CD4-positive, CD25-positive, alpha-beta regulatory T cell (primary cell): ENCODE measurements at regions not wholly inside any gene's neighbourhood (a gene's known extent, or its start where the extent isn't known, plus 50 kb on each side); places are given as distances from the start of the nearest gene placed in this dataset.

Experiments
- ATAC-seq, 2 donors: fragments of 150-1000 bp; cut with Tn5 transposase; one replicate each; pipeline ENCODE4 v1.10.0; 2021; ENCODE audit warnings: low read depth in 2 of 2, moderate number of reproducible peaks in 2 of 2, moderate library complexity in 1 of 2
- DNase-seq, 3 donors: peaks; one replicate each; pipeline versions ENCODE4 v3.0.0 to v3.0.0-alpha.2; 2012 to 2022; ENCODE audit warnings: mixed read lengths in 1 of 3
- H3K27ac ChIP-seq: one replicate; pipeline ENCODE4 v1.7.0; 2013; ENCODE audit warnings: mild to moderate bottlenecking, low read length; ENCODE audit not compliant: insufficient read depth, poor library complexity, severe bottlenecking
- H3K27me3 ChIP-seq: one replicate; pipeline ENCODE4 v1.7.0; 2013; ENCODE audit warnings: low read length; ENCODE audit not compliant: control insufficient read depth, insufficient read depth
- H3K36me3 ChIP-seq: one replicate; pipeline ENCODE4 v1.7.0; 2013; ENCODE audit warnings: mild to moderate bottlenecking, low read length, moderate library complexity; ENCODE audit not compliant: control insufficient read depth, insufficient read depth
- H3K4me1 ChIP-seq: 2 replicates; pipeline ENCODE4 v1.7.0; 2013; ENCODE audit warnings: mild to moderate bottlenecking, low read length; ENCODE audit not compliant: insufficient read depth, control insufficient read depth, poor library complexity, severe bottlenecking
- H3K4me3 ChIP-seq: one replicate; pipeline ENCODE4 v1.7.0; 2013; ENCODE audit warnings: low read depth, mild to moderate bottlenecking, low read length, moderate library complexity
- H3K9me3 ChIP-seq, 2 experiments: 1 replicate in 1 of 2; 2 replicates in 1 of 2; pipeline ENCODE4 v1.7.0; 2013; ENCODE audit warnings: low read length in 2 of 2, mild to moderate bottlenecking in 1 of 2, moderate library complexity in 1 of 2; ENCODE audit not compliant: control insufficient read depth in 2 of 2
- H3K27ac Mint-ChIP-seq, 3 donors: one replicate each; pipeline ENCODE4 v1.8.0; 2020 to 2022; ENCODE audit warnings: mild to moderate bottlenecking in 3 of 3, mixed read lengths in 3 of 3, moderate library complexity in 2 of 3
- H3K27me3 Mint-ChIP-seq: one replicate; pipeline ENCODE4 v1.8.0; 2022; ENCODE audit warnings: mild to moderate bottlenecking, mixed read lengths
- H3K36me3 Mint-ChIP-seq: one replicate; pipeline ENCODE4 v1.8.0; 2020; ENCODE audit warnings: mixed read lengths
- H3K4me1 Mint-ChIP-seq, 4 donors: one replicate each; pipeline ENCODE4 v1.8.0; 2020 to 2022; ENCODE audit warnings: mixed read lengths in 4 of 4, mild to moderate bottlenecking in 1 of 4
- H3K4me3 Mint-ChIP-seq, 4 donors: one replicate each; pipeline ENCODE4 v1.8.0; 2020 to 2022; ENCODE audit warnings: mild to moderate bottlenecking in 4 of 4, mixed read lengths in 4 of 4, moderate library complexity in 3 of 4
- H3K9me3 Mint-ChIP-seq, 7 donors: one replicate each; pipeline ENCODE4 v1.8.0; 2020 to 2022; ENCODE audit warnings: mixed read lengths in 7 of 7, mild to moderate bottlenecking in 3 of 7, moderate library complexity in 2 of 7

GRCh38 chr2:226641008-226641407 is 158.6 kb downstream of the IRS1 start:
- H3K4me3 Mint-ChIP-seq, result no peak overlapping the region
- no peak overlapping the region for H3K27ac Mint-ChIP-seq
- Histone ChIP-seq H3K9me3 (no peaks in the 10 kb centered on the region), H3K27ac (no peak overlapping the region), H3K27me3 (no peaks in the 10 kb centered on the region), H3K4me3 (no peak overlapping the region), H3K36me3 (no peaks in the 10 kb centered on the region), H3K4me1 (no peaks in the 10 kb centered on the region)
- H3K27me3 Mint-ChIP-seq, result no peaks in the 10 kb centered on the region
- no peaks in the 10 kb centered on the region for H3K36me3 Mint-ChIP-seq
- peaks cover 0 to 5% (median 0%) of the 10 kb centered on the region in 7 donors for H3K9me3 Mint-ChIP-seq
- no peaks in the 10 kb centered on the region for H3K4me1 Mint-ChIP-seq
- DNase-seq (no peak), ATAC-seq (no peak)

GRCh38 chr2:226640501-226640900 is 159.1 kb downstream of the IRS1 start:
- Mint-ChIP-seq H3K27ac (no peak overlapping the region), H3K27me3 (no peaks in the 10 kb centered on the region), H3K9me3 (peaks cover 0 to 5% (median 0%) of the 10 kb centered on the region in 7 donors), H3K4me1 (no peaks in the 10 kb centered on the region), H3K4me3 (no peak overlapping the region), H3K36me3 (no peaks in the 10 kb centered on the region)
- Histone ChIP-seq H3K27ac (no peak overlapping the region), H3K36me3 (no peaks in the 10 kb centered on the region), H3K27me3 (no peaks in the 10 kb centered on the region), H3K9me3 (no peaks in the 10 kb centered on the region), H3K4me3 (no peak overlapping the region), H3K4me1 (no peaks in the 10 kb centered on the region)
- ATAC-seq (no peak), DNase-seq (no peak)

- DNase-seq (no peak), ATAC-seq (no peak)
- Histone ChIP-seq H3K36me3 (no peaks in the 10 kb centered on the region), H3K9me3 (no peaks in the 10 kb centered on the region), H3K4me3 (no peak overlapping the region), H3K4me1 (no peaks in the 10 kb centered on the region), H3K27ac (no peak overlapping the region), H3K27me3 (no peaks in the 10 kb centered on the region)
- no peak overlapping the region for H3K27ac Mint-ChIP-seq
- peaks cover 0 to 5% (median 0%) of the 10 kb centered on the region in 7 donors for H3K9me3 Mint-ChIP-seq
- no peak overlapping the region for H3K4me3 Mint-ChIP-seq
- no peaks in the 10 kb centered on the region for H3K36me3 Mint-ChIP-seq
- H3K27me3 Mint-ChIP-seq, result no peaks in the 10 kb centered on the region
- H3K4me1 Mint-ChIP-seq, result no peaks in the 10 kb centered on the region
These were observed 160.1 kb downstream of the IRS1 start for GRCh38 chr2:226639550-226639949.

- H3K4me1 Mint-ChIP-seq, result no peaks in the 10 kb centered on the region
- Histone ChIP-seq H3K4me1 (no peaks in the 10 kb centered on the region), H3K36me3 (no peaks in the 10 kb centered on the region), H3K27me3 (no peaks in the 10 kb centered on the region), H3K9me3 (no peaks in the 10 kb centered on the region), H3K27ac (no peak overlapping the region), H3K4me3 (no peak overlapping the region)
- no peak for ATAC-seq
- H3K4me3 Mint-ChIP-seq, result no peak overlapping the region
- no peak for DNase-seq
- no peaks in the 10 kb centered on the region for H3K27me3 Mint-ChIP-seq
- no peak overlapping the region for H3K27ac Mint-ChIP-seq
- no peaks in the 10 kb centered on the region for H3K36me3 Mint-ChIP-seq
- peaks cover 0 to 5% (median 0%) of the 10 kb centered on the region in 7 donors for H3K9me3 Mint-ChIP-seq
These were observed 161.0 kb downstream of the IRS1 start for GRCh38 chr2:226638576-226638975.

- H3K27ac ChIP-seq, result no peak overlapping the region
- no peak overlapping the region for H3K4me3 ChIP-seq
- no peaks in the 10 kb centered on the region for H3K4me1 ChIP-seq
- DNase-seq, result no peak
- H3K9me3 Mint-ChIP-seq, result peaks cover 0 to 5% (median 0%) of the 10 kb centered on the region in 7 donors
- H3K4me3 Mint-ChIP-seq, result no peak overlapping the region
- H3K36me3 ChIP-seq, result no peaks in the 10 kb centered on the region
- no peak for ATAC-seq
- no peaks in the 10 kb centered on the region for H3K9me3 ChIP-seq
- H3K27me3 Mint-ChIP-seq, result no peaks in the 10 kb centered on the region
- H3K36me3 Mint-ChIP-seq, result no peaks in the 10 kb centered on the region
- no peaks in the 10 kb centered on the region for H3K27me3 ChIP-seq
- H3K4me1 Mint-ChIP-seq, result no peaks in the 10 kb centered on the region
- no peak overlapping the region for H3K27ac Mint-ChIP-seq
These were observed 162.2 kb downstream of the IRS1 start for GRCh38 chr2:226637383-226637782.

- ATAC-seq (no peak), DNase-seq (no peak)
- Histone ChIP-seq H3K4me1 (no peaks in the 10 kb centered on the region), H3K27me3 (no peaks in the 10 kb centered on the region), H3K27ac (no peak overlapping the region), H3K36me3 (no peaks in the 10 kb centered on the region), H3K4me3 (no peak overlapping the region), H3K9me3 (no peaks in the 10 kb centered on the region)
- Mint-ChIP-seq H3K4me3 (no peak overlapping the region), H3K36me3 (no peaks in the 10 kb centered on the region), H3K27ac (no peak overlapping the region), H3K27me3 (no peaks in the 10 kb centered on the region), H3K4me1 (no peaks in the 10 kb centered on the region), H3K9me3 (peaks cover 0 to 5% (median 0%) of the 10 kb centered on the region in 7 donors)
These were observed 163.0 kb downstream of the IRS1 start for GRCh38 chr2:226636586-226636985.

- Histone ChIP-seq H3K9me3 (no peaks in the 10 kb centered on the region), H3K27me3 (no peaks in the 10 kb centered on the region), H3K36me3 (no peaks in the 10 kb centered on the region), H3K4me3 (no peak overlapping the region), H3K4me1 (no peaks in the 10 kb centered on the region), H3K27ac (no peak overlapping the region)
- no peak overlapping the region for H3K4me3 Mint-ChIP-seq
- ATAC-seq (no peak), DNase-seq (no peak)
- H3K9me3 Mint-ChIP-seq, result peaks cover 0 to 1% (median 0%) of the 10 kb centered on the region in 7 donors
- no peak overlapping the region for H3K27ac Mint-ChIP-seq
- H3K27me3 Mint-ChIP-seq, result no peaks in the 10 kb centered on the region
- no peaks in the 10 kb centered on the region for H3K36me3 Mint-ChIP-seq
- H3K4me1 Mint-ChIP-seq, result no peaks in the 10 kb centered on the region
These were observed 164.5 kb downstream of the IRS1 start for GRCh38 chr2:226634943-226635604.

- Histone ChIP-seq H3K4me1 (no peaks in the 10 kb centered on the region), H3K27me3 (no peaks in the 10 kb centered on the region), H3K36me3 (no peaks in the 10 kb centered on the region), H3K9me3 (no peaks in the 10 kb centered on the region), H3K4me3 (no peak overlapping the region), H3K27ac (no peak overlapping the region)
- H3K36me3 Mint-ChIP-seq, result no peaks in the 10 kb centered on the region
- no peak overlapping the region for H3K4me3 Mint-ChIP-seq
- no peak overlapping the region for H3K27ac Mint-ChIP-seq
- no peak for ATAC-seq
- no peak for DNase-seq
- peaks cover 0 to 3% (median 0%) of the 10 kb centered on the region in 7 donors for H3K9me3 Mint-ChIP-seq
- no peaks in the 10 kb centered on the region for H3K27me3 Mint-ChIP-seq
- no peaks in the 10 kb centered on the region for H3K4me1 Mint-ChIP-seq
These were observed 167.9 kb downstream of the IRS1 start for GRCh38 chr2:226631671-226632070.
